CD4-positive, alpha-beta T cell treated with Interleukin-17A for 1 hour (primary cell): ENCODE measurements at regions not wholly inside any gene's neighbourhood (a gene's known extent, or its start where the extent isn't known, plus 50 kb on each side); places are given as distances from the start of the nearest gene placed in this dataset.

ENCODE experiments used
- DNase-seq: peaks from one replicate; pipeline ENCODE4 v3.0.0-alpha.2; 2020

DNA sequence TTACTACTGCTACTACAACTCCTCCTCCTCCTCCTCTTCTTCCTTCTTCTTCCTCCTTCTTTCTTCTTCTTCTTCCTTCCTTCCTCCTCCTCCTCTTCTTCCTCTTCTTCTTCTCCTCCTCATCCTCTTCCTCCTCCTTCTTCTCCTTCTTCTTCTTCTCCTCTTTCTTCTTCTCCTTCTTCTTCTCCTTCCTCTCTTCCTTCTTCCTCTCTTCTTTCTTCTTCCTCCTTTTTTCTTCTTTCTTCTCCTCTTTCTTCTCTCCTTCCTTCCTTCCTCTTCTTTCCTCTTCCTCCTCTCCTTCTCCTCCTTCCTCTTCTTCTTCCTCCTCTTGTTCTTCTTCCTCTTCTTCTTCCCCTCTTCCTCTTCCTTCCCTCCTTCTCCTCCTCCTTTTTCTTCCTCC is 94.7 kb upstream of the MYO16 start:
- no peak for DNase-seq

DNA sequence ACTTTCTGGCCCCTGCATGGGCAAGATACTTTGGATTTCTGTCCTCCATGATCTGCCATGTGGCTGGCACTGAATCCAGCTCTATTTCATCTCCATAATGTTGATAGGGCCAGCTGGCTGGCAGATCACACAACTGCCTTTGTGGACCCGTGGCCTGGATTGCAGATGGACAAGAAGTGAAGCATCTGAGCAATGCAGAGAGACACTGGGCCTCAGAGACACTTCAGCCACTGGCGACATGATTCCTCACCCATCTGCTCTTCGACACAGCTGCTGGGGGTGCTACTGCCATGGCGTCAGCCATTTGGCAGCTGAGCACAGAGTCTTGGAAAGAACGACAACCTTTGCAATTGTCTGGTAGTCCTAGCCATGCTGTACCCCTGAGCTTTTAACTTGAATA is 79.5 kb upstream of the MYO16 start:
- no peak for DNase-seq

GRCh38 chr13:108551674-108552073 is 77.7 kb upstream of the MYO16 start:
- no peak for DNase-seq

DNA sequence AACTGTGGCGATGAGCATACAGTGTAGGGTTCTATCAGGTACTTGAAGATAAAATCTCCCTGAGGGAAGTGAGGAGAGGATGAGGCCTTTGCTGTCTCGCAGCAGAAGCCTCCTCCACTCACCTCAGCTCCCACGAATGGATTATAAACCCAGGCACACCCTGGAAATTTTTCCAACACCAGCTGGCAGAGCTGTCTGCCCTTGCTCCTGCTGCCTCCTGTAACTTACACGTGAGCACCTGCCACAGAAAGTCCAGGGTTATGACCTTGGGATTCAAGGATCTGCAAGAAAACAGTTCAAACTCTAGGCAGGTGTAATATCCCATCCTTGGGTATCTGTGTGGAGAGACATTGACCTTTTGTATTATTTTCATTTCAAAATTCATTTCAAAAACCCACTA is 70.9 kb upstream of the MYO16 start:
- no peak for DNase-seq

DNA sequence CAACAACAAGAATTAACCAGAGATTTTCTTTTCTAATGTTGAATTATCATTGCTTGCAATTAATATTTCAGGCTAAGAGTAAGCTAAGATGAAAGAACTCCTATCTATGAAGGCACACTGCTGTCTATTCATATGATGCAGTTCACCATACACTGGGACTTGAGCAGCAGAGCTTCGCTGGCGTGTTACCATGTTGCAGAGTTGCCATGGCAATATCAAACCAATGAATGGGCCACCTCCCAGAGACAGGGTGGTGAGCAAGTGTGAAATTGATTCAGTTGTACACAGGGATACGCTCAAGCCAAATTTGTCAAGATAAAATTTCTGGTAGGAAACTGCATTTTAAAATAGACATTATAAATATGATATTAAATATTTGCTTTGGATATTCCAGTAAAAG is 69.3 kb upstream of the MYO16 start:
- DNase-seq: no peak

DNA sequence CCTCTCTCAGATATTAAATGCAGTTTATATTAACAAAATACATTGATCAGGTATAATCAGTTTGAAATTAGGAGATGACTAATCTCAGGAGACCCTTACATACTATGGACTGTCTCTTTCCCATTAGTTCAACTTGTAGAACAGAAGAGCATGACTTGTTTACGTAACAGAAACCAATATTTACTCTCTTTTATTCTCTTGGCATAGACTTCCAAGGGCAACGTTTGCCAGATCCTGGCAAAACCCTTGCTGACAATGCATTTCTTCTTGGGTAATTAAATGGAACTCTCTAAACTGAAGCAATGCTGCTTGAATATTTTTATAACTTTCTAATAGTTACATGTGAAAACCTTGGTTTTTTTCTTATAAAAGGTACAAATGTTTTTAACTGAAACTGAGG is 68.3 kb upstream of the MYO16 start:
- DNase-seq: no peak

DNA sequence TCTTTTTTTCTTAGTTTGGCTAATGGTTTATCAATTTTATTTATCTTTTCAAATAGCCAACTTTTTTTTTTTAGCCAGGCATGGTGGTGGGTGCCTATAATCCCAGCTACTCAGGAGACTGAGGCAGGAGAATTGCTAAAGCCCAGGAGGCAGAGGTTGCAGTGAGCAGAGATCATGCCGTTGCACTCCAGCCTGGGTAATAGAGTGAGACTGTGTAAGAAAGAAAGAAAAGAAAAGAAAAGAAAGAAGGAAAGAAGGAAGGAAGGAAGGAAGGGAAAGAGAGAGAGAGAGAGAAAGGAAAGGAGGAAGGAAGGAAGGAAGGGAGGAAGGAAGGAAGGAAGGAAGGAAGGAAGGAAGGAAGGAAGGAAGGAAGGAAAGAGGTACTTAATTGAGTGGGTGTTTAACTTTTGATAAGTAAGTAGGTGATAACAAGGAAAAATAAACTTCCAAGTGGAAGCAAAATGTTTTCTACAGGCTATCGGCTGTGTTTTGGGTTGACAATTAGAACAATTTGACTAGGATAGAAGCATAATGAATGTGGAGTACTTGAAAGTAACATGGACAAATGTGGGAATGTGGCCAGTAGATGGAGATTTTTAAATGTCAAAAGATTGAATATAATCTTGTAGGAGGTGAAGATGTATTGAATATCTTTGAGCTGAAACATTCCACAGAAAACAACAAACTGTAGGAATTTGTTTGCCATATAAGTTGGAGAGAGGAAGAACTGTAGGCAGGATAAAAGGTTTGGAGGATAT is 62.8 kb upstream of the MYO16 start:
- no peak for DNase-seq

DNA sequence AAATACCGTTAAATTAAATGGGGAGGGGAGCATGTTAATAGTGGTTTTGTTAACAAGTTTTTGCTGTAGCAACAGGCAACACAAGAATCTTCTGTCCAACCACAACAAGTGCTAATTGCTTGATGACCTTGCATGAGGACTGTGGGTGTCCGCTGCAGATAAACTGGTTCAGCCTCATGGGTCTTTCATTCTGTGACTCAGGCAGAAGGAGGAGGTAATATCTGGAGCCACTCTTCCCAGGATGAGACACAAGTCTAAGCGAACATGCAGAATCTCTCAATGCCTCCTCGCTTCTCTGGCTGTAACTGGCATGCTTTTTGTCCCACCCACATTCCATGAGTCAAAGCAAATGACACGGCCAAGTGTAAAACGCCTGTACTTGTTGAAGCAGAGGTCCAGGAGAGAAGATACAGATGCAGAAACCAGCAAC is 56.6 kb upstream of the MYO16 start:
- no peak for DNase-seq

GRCh38 chr13:108573455-108573854 is 56.0 kb upstream of the MYO16 start:
- DNase-seq: no peak

GRCh38 chr13:108574856-108575255 is 54.6 kb upstream of the MYO16 start:
- DNase-seq: no peak

- no peak for DNase-seq
Observed at GRCh38 chr13:108575430-108575829, 54.0 kb upstream of the MYO16 start.
